Endothelial cell of umbilical vein (primary cell): ENCODE measurements at regions not wholly inside any gene's neighbourhood (a gene's known extent, or its start where the extent isn't known, plus 50 kb on each side); places are given as distances from the start of the nearest gene placed in this dataset.

Experiments
- BruUV-seq: library from RNA; stranded (reverse); fragments of 400-500 nt; replicated peaks from 2 replicates; lab custom pipeline; 2021; lab: Mats Ljungman, UMichigan
- CTCF ChIA-PET: fragments of 300-600, 350-600 bp; sonication (Branson Sonifier 250); formaldehyde crosslinking; loops from one replicate; lab custom pipeline; 2021; ENCODE audit warnings: antibody characterized with exemption, inconsistent platforms; lab: Charles Lee
- POLR2A ChIA-PET: fragments of 300-600, 350-600 bp; sonication (Branson Sonifier 250); formaldehyde crosslinking; loops from one replicate; lab custom pipeline; 2021; ENCODE audit warnings: antibody characterized with exemption, inconsistent platforms; lab: Charles Lee
- DNase-seq: peaks from one replicate; pipeline ENCODE4 v3.0.0-alpha.2; 2011; ENCODE audit warnings: low read depth, low spot score
- FAIRE-seq: peaks from 2 replicates; lab custom pipeline; 2011; peaks lifted over from hg19 to GRCh38; lab: Jason Lieb, UNC
- H2AFZ ChIP-seq: 2 replicates; pipeline ENCODE4 v1.6.0; 2012; ENCODE audit warnings: low read depth, low read length, control low read depth, inconsistent platforms
- H3K27ac ChIP-seq: 2 replicates; pipeline ENCODE4 v1.5.1; 2011; ENCODE audit warnings: low read depth, mild to moderate bottlenecking, control low read depth, low read length, moderate library complexity; ENCODE audit not compliant: insufficient read depth
- H3K27me3 ChIP-seq, 2 experiments: 2 replicates each; pipeline versions ENCODE4 v1.6.0 to v1.6.1; 2011; ENCODE audit warnings: low read length in 2 of 2, mixed read lengths in 1 of 2; ENCODE audit not compliant: control insufficient read depth in 2 of 2, insufficient read depth in 2 of 2
- H3K36me3 ChIP-seq, 2 experiments: 2 replicates in 1 of 2; 3 replicates in 1 of 2; pipeline ENCODE4 v1.5.1; 2011; ENCODE audit warnings: low read length in 2 of 2, mild to moderate bottlenecking in 1 of 2, moderate library complexity in 1 of 2; ENCODE audit not compliant: control insufficient read depth in 2 of 2, insufficient read depth in 2 of 2; ENCODE audit errors: extremely low read depth in 1 of 2
- H3K4me1 ChIP-seq: 3 replicates; pipeline ENCODE4 v1.5.1; 2011; ENCODE audit warnings: mild to moderate bottlenecking, low read length; ENCODE audit not compliant: control insufficient read depth, insufficient read depth; ENCODE audit errors: extremely low read depth
- H3K4me2 ChIP-seq: 2 replicates; pipeline ENCODE4 v1.6.1; 2011; ENCODE audit warnings: low read length, control low read depth, mixed read lengths; ENCODE audit not compliant: insufficient read depth
- H3K4me3 ChIP-seq, 3 experiments: fragments of 200-600 bp in 1 of 3; sonication (generic), shearing (Covaris generic) in 1 of 3; replicated peaks in 1 of 3; 2 replicates each; pipeline ENCODE4 v1.5.1; 2011 to 2016; ENCODE audit warnings: control low read depth in 3 of 3, low read length in 3 of 3, mild to moderate bottlenecking in 2 of 3, inconsistent platforms in 1 of 3, low read depth in 1 of 3, moderate library complexity in 1 of 3; ENCODE audit not compliant: insufficient read depth in 1 of 3
- H3K79me2 ChIP-seq: 2 replicates; pipeline ENCODE4 v1.6.0; 2012; ENCODE audit warnings: low read length, inconsistent platforms; ENCODE audit not compliant: control insufficient read depth, insufficient read depth
- H3K9ac ChIP-seq: replicated peaks from 2 replicates; pipeline ENCODE3; 2011; ENCODE audit warnings: low read length, control low read depth; ENCODE audit not compliant: insufficient read depth; ENCODE audit errors: extremely low read depth
- H3K9me1 ChIP-seq: replicated peaks from 3 replicates; pipeline ENCODE4 v1.6.0; 2011; ENCODE audit warnings: mild to moderate bottlenecking, low read length; ENCODE audit not compliant: control insufficient read depth, insufficient read depth; ENCODE audit errors: extremely low read depth
- H3K9me3 ChIP-seq: replicated peaks from 2 replicates; pipeline ENCODE4 v1.5.1; 2012; ENCODE audit warnings: low read length, inconsistent platforms; ENCODE audit not compliant: control insufficient read depth, insufficient read depth
- H4K20me1 ChIP-seq: replicated peaks from 2 replicates; pipeline ENCODE3; 2011; ENCODE audit warnings: mild to moderate bottlenecking, low read length; ENCODE audit not compliant: control insufficient read depth, insufficient read depth; ENCODE audit errors: extremely low read depth
- CTCF ChIP-seq, 2 donors: IDR thresholded peaks; 1 replicate in 1 of 2; 2 replicates in 1 of 2; pipeline ENCODE4 v1.5.1; 2011; ENCODE audit warnings: low read length in 2 of 2, mild to moderate bottlenecking in 2 of 2, moderate library complexity in 2 of 2, control low read depth in 1 of 2, inconsistent platforms in 1 of 2, low read depth in 1 of 2; ENCODE audit not compliant: insufficient read depth in 1 of 2; ENCODE audit errors: extremely low read depth in 1 of 2
- EZH2 ChIP-seq: IDR thresholded peaks from 2 replicates; pipeline ENCODE4 v1.6.1; 2012; ENCODE audit warnings: borderline replicate concordance, low read depth, mild to moderate bottlenecking, moderate library complexity, low read length, inconsistent platforms; ENCODE audit not compliant: severe bottlenecking
- FOS ChIP-seq: IDR thresholded peaks from 2 replicates; pipeline ENCODE4 v1.6.1; 2011; ENCODE audit warnings: mild to moderate bottlenecking, low read length, moderate library complexity, borderline replicate concordance; ENCODE audit not compliant: insufficient read depth
- GATA2 ChIP-seq: IDR thresholded peaks from 2 replicates; pipeline ENCODE4 v1.7.0; 2011; ENCODE audit warnings: low read depth, mild to moderate bottlenecking, moderate library complexity, mixed read lengths, low read length; ENCODE audit not compliant: insufficient read length, insufficient read depth
- JUN ChIP-seq: IDR thresholded peaks from 2 replicates; pipeline ENCODE4 v1.6.1; 2011; ENCODE audit warnings: borderline replicate concordance, low read depth; ENCODE audit not compliant: insufficient read length, insufficient read depth
- MAX ChIP-seq: IDR thresholded peaks from 2 replicates; pipeline ENCODE4 v1.6.1; 2011; ENCODE audit not compliant: insufficient read depth, insufficient read length
- MYC ChIP-seq: IDR thresholded peaks from one replicate; pipeline ENCODE4 v1.6.1; 2011; ENCODE audit warnings: mild to moderate bottlenecking, low read depth, low read length
- POLR2A ChIP-seq: IDR thresholded peaks from 2 replicates; pipeline ENCODE4 v1.6.1; 2012; ENCODE audit warnings: low read depth, mild to moderate bottlenecking, control low read depth, low read length
- POLR2AphosphoS5 ChIP-seq: IDR thresholded peaks from 2 replicates; pipeline ENCODE4 v1.6.1; 2012; ENCODE audit warnings: low read depth, mild to moderate bottlenecking, control low read depth, low read length, moderate library complexity; ENCODE audit not compliant: insufficient read depth
- dilution Hi-C: fragments of 300-500 bp; cut with MboI; formaldehyde crosslinking; loops from one replicate; pipeline ENCODE4 v1.15.0; 2019; ENCODE audit warnings: low sequenced_read_pairs; ENCODE audit not compliant: extremely low pct_ligation_motif_present
- intact Hi-C: fragments of 100-400 bp; cut with micrococcal nuclease; formaldehyde crosslinking; loops from one replicate; pipeline ENCODE4 v1.10.0; 2022

GRCh38 chr2:8094526-8094925 is 587.3 kb upstream of the ID2 start:
- Histone ChIP-seq H3K4me1 (no peaks in the 10 kb centered on the region), H3K4me3 (no peak overlapping the region), H3K79me2 (no peaks in the 10 kb centered on the region), H3K9me1 (no peaks in the 10 kb centered on the region), H4K20me1 (no peaks in the 10 kb centered on the region), H3K27ac (no peak overlapping the region), H3K4me2 (no peak overlapping the region), H3K36me3 (no peaks in the 10 kb centered on the region), H3K27me3 (no peaks in the 10 kb centered on the region), H2AFZ (no peak overlapping the region), H3K9ac (no peak overlapping the region), H3K9me3 (no peaks in the 10 kb centered on the region)
- FAIRE-seq (no peak), DNase-seq (no peak)
- TF ChIP-seq MYC (no peak), JUN (no peak), MAX (no peak), POLR2A (no peak), EZH2 (no peak), CTCF (IDR thresholded peaks at IDR 0.05; ENCODE audit: extremely low read depth in 1 of 2, insufficient read depth in 1 of 2, low read depth in 1 of 2, low read length in 2 of 2) (no peak), GATA2 (no peak), POLR2AphosphoS5 (no peak), FOS (no peak)
- CTCF ChIA-PET, result no interaction called here
- dilution Hi-C loops (no loop called here), intact Hi-C loops (no loop called here)
- no TSS peak for BruUV-seq
- POLR2A ChIA-PET, result no interaction called here
